Kidney (tissue), 13 donors: ENCODE measurements at regions not wholly inside any gene's neighbourhood (a gene's known extent, or its start where the extent isn't known, plus 50 kb on each side); places are given as distances from the start of the nearest gene placed in this dataset.

Source experiments
- DNase-seq, 5 donors: peaks; one replicate each; pipeline ENCODE4 v3.0.0-alpha.2; 2013 to 2020
- FAIRE-seq: peaks from 2 replicates; lab custom pipeline; 2012; peaks lifted over from hg19 to GRCh38; lab: Jason Lieb, UNC
- H3K27ac ChIP-seq, 2 donors: one replicate each; pipeline ENCODE4 v1.7.0; 2013; ENCODE audit warnings: low read depth in 2 of 2, low read length in 2 of 2, inconsistent platforms in 1 of 2
- H3K27me3 ChIP-seq: one replicate; pipeline ENCODE4 v1.7.1; 2013; ENCODE audit warnings: low read length, inconsistent platforms; ENCODE audit not compliant: control insufficient read depth, insufficient read depth
- H3K36me3 ChIP-seq, 3 donors: one replicate each; pipeline versions ENCODE4 v1.7.0 to v1.7.1; 2013; ENCODE audit warnings: low read length in 3 of 3, control low read depth in 1 of 3, inconsistent platforms in 1 of 3; ENCODE audit not compliant: insufficient read depth in 3 of 3, control insufficient read depth in 2 of 3
- H3K4me1 ChIP-seq, 3 donors: one replicate each; pipeline versions ENCODE4 v1.7.0 to v1.7.1; 2013; ENCODE audit warnings: low read length in 3 of 3, inconsistent platforms in 1 of 3, low read depth in 1 of 3; ENCODE audit not compliant: control insufficient read depth in 2 of 3, insufficient read depth in 2 of 3
- H3K4me3 ChIP-seq, 3 donors: one replicate each; pipeline versions ENCODE4 v1.7.0 to v1.8.1; 2013; ENCODE audit warnings: low read length in 3 of 3, control low read depth in 1 of 3, inconsistent platforms in 1 of 3
- H3K9ac ChIP-seq, 3 donors: one replicate each; pipeline versions ENCODE4 v1.7.0 to v1.7.1; 2013; ENCODE audit warnings: low read length in 3 of 3, control low read depth in 1 of 3, inconsistent platforms in 1 of 3
- H3K9me3 ChIP-seq, 3 donors: one replicate each; pipeline versions ENCODE4 v1.7.0 to v1.7.1; 2013; ENCODE audit warnings: low read length in 3 of 3, control low read depth in 1 of 3, inconsistent platforms in 1 of 3; ENCODE audit not compliant: control insufficient read depth in 2 of 3, insufficient read depth in 1 of 3
- intact Hi-C: fragments of 100-400 bp; cut with DNase I; formaldehyde crosslinking; loops from one replicate; pipeline ENCODE4 v1.11.1; 2022
- TF ChIP-seq, protein P1 (sequence below): IDR thresholded peaks from 3 replicates; pipeline ENCODE4 v1.5.1; 2012; ENCODE audit warnings: mild to moderate bottlenecking, moderate library complexity, borderline replicate concordance; ENCODE audit not compliant: insufficient read depth; ENCODE audit errors: extremely low read depth
- donor health status: control.
- donor health status: control.
- donor health status: control.
- donor health status: control.
- donor health status: control.
- donor health status: DM: yes; HTN: yes; CAD: no.
- donor health status: Normal renal cell carcinoma (clear cell type).

DNA sequence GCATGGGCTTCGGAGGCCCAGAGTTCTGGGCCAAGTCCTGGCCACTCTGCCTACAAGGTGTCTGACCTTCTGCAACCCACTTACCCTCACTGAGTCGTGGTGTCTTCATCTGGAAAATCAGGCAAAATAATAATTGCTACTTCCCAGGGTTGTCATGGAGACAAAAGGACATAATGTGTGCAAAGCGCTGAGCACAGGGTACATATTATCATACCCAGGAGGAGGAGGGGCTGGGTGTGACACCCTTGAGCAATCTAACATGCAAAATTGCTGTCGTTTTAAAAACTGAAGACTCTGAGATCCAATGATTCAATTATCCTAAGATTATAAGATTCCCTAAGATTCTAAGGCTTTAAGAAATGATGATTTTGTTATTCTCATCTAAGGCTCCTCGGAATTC is 459.5 kb downstream of the PTPRU start:
- TF ChIP-seq, protein P1, sequence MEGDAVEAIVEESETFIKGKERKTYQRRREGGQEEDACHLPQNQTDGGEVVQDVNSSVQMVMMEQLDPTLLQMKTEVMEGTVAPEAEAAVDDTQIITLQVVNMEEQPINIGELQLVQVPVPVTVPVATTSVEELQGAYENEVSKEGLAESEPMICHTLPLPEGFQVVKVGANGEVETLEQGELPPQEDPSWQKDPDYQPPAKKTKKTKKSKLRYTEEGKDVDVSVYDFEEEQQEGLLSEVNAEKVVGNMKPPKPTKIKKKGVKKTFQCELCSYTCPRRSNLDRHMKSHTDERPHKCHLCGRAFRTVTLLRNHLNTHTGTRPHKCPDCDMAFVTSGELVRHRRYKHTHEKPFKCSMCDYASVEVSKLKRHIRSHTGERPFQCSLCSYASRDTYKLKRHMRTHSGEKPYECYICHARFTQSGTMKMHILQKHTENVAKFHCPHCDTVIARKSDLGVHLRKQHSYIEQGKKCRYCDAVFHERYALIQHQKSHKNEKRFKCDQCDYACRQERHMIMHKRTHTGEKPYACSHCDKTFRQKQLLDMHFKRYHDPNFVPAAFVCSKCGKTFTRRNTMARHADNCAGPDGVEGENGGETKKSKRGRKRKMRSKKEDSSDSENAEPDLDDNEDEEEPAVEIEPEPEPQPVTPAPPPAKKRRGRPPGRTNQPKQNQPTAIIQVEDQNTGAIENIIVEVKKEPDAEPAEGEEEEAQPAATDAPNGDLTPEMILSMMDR: no peak

DNA sequence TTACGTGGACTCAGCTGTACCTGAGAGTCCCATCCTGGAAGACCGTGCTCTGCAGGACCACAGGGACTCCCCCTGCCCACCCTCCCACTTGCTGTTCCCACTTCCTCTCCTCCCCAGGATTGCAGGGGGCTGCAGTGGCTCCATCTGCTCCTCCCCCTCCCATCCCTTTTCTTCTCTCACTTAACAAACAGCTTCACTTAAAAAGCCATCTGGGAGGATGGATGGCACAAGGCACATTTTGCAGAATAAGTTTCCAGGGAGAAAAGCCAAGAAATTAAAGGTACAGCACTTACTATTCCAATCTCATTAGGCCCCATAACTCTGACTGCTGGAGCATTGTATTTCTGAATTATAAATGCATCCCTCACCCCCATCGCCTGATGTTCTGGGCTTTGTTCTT is 458.7 kb downstream of the PTPRU start:
- TF ChIP-seq, protein P1: no peak
- Histone ChIP-seq H3K4me3 (no peak overlapping the region), H3K9ac (no peak overlapping the region), H3K9me3 (peaks cover 0 to 4% (median 0%) of the 10 kb centered on the region in 3 donors), H3K36me3 (no peaks in the 10 kb centered on the region), H3K27me3 (no peaks in the 10 kb centered on the region), H3K27ac (no peak overlapping the region), H3K4me1 (no peaks in the 10 kb centered on the region)
- intact Hi-C loops: no loop called here
- FAIRE-seq: no peak
- DNase-seq: no peak

More for the DNA sequence above, 459.5 kb downstream of the PTPRU start:
- no peak for DNase-seq
- FAIRE-seq: no peak
- intact Hi-C loops: no loop called here
- H3K27me3 ChIP-seq: no peaks in the 10 kb centered on the region
- no peak overlapping the region for H3K27ac ChIP-seq
- H3K4me1 ChIP-seq: no peaks in the 10 kb centered on the region
- H3K9me3 ChIP-seq: peaks cover 0 to 4% (median 0%) of the 10 kb centered on the region in 3 donors
- no peak overlapping the region for H3K9ac ChIP-seq
- no peak overlapping the region for H3K4me3 ChIP-seq
- H3K36me3 ChIP-seq: no peaks in the 10 kb centered on the region

DNA sequence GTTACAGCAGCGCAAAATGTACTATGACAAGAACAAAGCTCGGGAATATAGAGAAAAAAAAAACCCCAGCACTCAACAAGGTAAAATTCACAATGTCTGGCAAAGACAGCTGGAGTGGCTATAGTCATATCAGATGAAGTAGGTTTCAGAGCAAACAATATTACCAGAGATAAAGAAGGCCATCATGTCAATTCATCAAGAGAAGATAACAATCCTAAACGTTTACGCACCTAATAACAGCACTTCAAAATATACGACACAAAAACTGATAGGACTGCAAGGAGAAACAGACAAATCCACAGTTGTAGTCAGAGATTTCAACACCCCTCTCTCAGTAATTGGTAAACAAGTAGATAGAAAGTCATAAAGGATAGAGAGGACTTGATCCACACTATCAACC is 455.2 kb downstream of the PTPRU start:
- DNase-seq (no peak), FAIRE-seq (no peak)
- Histone ChIP-seq H3K4me1 (no peaks in the 10 kb centered on the region), H3K36me3 (no peaks in the 10 kb centered on the region), H3K9ac (no peak overlapping the region), H3K27ac (no peak overlapping the region), H3K9me3 (peaks cover 0 to 4% (median 0%) of the 10 kb centered on the region in 3 donors), H3K27me3 (no peaks in the 10 kb centered on the region), H3K4me3 (no peak overlapping the region)
- intact Hi-C loops: no loop called here
- TF ChIP-seq, protein P1: no peak

DNA sequence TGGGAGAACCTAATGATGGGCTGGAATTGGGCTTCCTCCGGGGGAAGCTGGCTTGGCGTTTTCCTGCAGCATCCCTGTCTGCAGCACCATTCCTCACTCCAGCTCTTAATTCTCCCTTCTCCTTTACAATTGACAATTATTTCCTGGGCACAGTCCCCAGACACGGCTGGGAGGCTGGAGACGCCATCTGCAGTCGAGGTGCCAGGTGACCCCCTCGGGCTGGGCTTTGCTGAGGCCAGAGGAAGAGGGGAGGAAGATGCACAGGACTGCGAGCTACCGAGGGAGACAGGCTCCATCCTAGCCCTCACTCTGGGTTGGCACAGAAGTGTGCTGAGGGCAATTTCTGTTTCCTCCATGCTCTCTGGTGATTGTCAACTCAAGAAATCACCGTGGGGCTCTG is 453.8 kb downstream of the PTPRU start:
- TF ChIP-seq, protein P1: no peak
- intact Hi-C loops: no loop called here
- DNase-seq: peak in 2 of 5 donors; percentile 16 to 49

More for the DNA sequence above, 453.8 kb downstream of the PTPRU start:
- no peak for FAIRE-seq
- no peaks in the 10 kb centered on the region for H3K27me3 ChIP-seq
- H3K27ac ChIP-seq: no peak overlapping the region
- H3K9ac ChIP-seq: no peak overlapping the region
- no peaks in the 10 kb centered on the region for H3K4me1 ChIP-seq
- H3K36me3 ChIP-seq: no peaks in the 10 kb centered on the region
- peaks cover 0 to 4% (median 0%) of the 10 kb centered on the region in 3 donors for H3K9me3 ChIP-seq
- no peak overlapping the region for H3K4me3 ChIP-seq
